Calu3 (cell line): ENCODE measurements at regions not wholly inside any gene's neighbourhood (a gene's known extent, or its start where the extent isn't known, plus 50 kb on each side); places are given as distances from the start of the nearest gene placed in this dataset.

ENCODE experiments used
- BruUV-seq: library from RNA; stranded (reverse); fragments of 400-500 nt; replicated peaks from 2 replicates; lab custom pipeline; 2021; lab: Mats Ljungman, UMichigan
- CTCF ChIA-PET: fragments of 300-600 bp; sonication (Branson Sonifier 250); formaldehyde crosslinking; loops from one replicate; lab custom pipeline; 2022; ENCODE audit warnings: antibody characterized with exemption; lab: Charles Lee
- DNase-seq: peaks from one replicate; pipeline ENCODE4 v3.0.0; 2022
- H3K27ac Mint-ChIP-seq: one replicate; pipeline ENCODE4 v1.8.0; 2022; ENCODE audit warnings: mixed read lengths; ENCODE audit not compliant: unreplicated experiment
- H3K27me3 Mint-ChIP-seq: one replicate; pipeline ENCODE4 v1.8.0; 2022; ENCODE audit warnings: mixed read lengths; ENCODE audit not compliant: unreplicated experiment
- H3K36me3 Mint-ChIP-seq: one replicate; pipeline ENCODE4 v1.8.0; 2022; ENCODE audit warnings: mild to moderate bottlenecking, moderate library complexity, mixed read lengths; ENCODE audit not compliant: insufficient read depth, unreplicated experiment
- H3K4me1 Mint-ChIP-seq: one replicate; pipeline ENCODE4 v1.8.0; 2022; ENCODE audit warnings: mild to moderate bottlenecking, low read depth, mixed read lengths; ENCODE audit not compliant: unreplicated experiment
- H3K4me3 Mint-ChIP-seq: one replicate; pipeline ENCODE4 v1.8.0; 2022; ENCODE audit warnings: mild to moderate bottlenecking, low read depth, moderate library complexity, mixed read lengths; ENCODE audit not compliant: unreplicated experiment
- H3K9me3 Mint-ChIP-seq: one replicate; pipeline ENCODE4 v1.8.0; 2022; ENCODE audit warnings: low read depth, mixed read lengths; ENCODE audit not compliant: unreplicated experiment
- CTCF ChIP-seq: fragments of 200-600 bp; IDR thresholded peaks from one replicate; pipeline ENCODE4 v1.8.0; 2022; ENCODE audit warnings: antibody characterized with exemption; ENCODE audit not compliant: unreplicated experiment
- intact Hi-C: fragments of 100-400 bp; cut with micrococcal nuclease; formaldehyde crosslinking; loops from one replicate; pipeline ENCODE4 v1.10.0; 2022; ENCODE audit not compliant: unreplicated experiment

GRCh38 chr5:3157214-3157613 lies 405.7 kb upstream of the IRX2 start:
- H3K4me1 Mint-ChIP-seq, result no peaks in the 10 kb centered on the region
- no peaks in the 10 kb centered on the region for H3K27me3 Mint-ChIP-seq
- no peaks in the 10 kb centered on the region for H3K36me3 Mint-ChIP-seq
- peaks cover 11% of the 10 kb centered on the region for H3K9me3 Mint-ChIP-seq
- no peak overlapping the region for H3K27ac Mint-ChIP-seq
- CTCF ChIA-PET, result no interaction called here
- no peak for DNase-seq
- BruUV-seq, result no TSS peak
- no peak overlapping the region for H3K4me3 Mint-ChIP-seq
- TF ChIP-seq CTCF, result no peak
- intact Hi-C loops, result no loop called here

GRCh38 chr5:3155717-3156116 lies 404.2 kb upstream of the IRX2 start:
- H3K4me1 Mint-ChIP-seq, result no peaks in the 10 kb centered on the region
- CTCF ChIA-PET, result no interaction called here
- TF ChIP-seq CTCF, result no peak
- no peak for DNase-seq
- H3K4me3 Mint-ChIP-seq, result no peak overlapping the region
- H3K27me3 Mint-ChIP-seq, result no peaks in the 10 kb centered on the region
- H3K36me3 Mint-ChIP-seq, result no peaks in the 10 kb centered on the region
- H3K9me3 Mint-ChIP-seq, result peaks cover 12% of the 10 kb centered on the region
- intact Hi-C loops, result no loop called here
- no peak overlapping the region for H3K27ac Mint-ChIP-seq
- BruUV-seq, result no TSS peak

GRCh38 chr5:3155046-3155445 lies 403.6 kb upstream of the IRX2 start:
- Mint-ChIP-seq H3K27me3 (no peaks in the 10 kb centered on the region), H3K27ac (no peak overlapping the region), H3K9me3 (peaks cover 8% of the 10 kb centered on the region), H3K4me1 (no peaks in the 10 kb centered on the region), H3K36me3 (no peaks in the 10 kb centered on the region), H3K4me3 (no peak overlapping the region)
- TF ChIP-seq CTCF, result no peak
- BruUV-seq, result no TSS peak
- CTCF ChIA-PET, result no interaction called here
- no peak for DNase-seq
- intact Hi-C loops, result no loop called here

- no peaks in the 10 kb centered on the region for H3K36me3 Mint-ChIP-seq
- H3K4me1 Mint-ChIP-seq, result no peaks in the 10 kb centered on the region
- CTCF ChIA-PET, result no interaction called here
- intact Hi-C loops, result no loop called here
- no peak overlapping the region for H3K4me3 Mint-ChIP-seq
- H3K27me3 Mint-ChIP-seq, result no peaks in the 10 kb centered on the region
- no peak for DNase-seq
- TF ChIP-seq CTCF, result no peak
- peaks cover 11% of the 10 kb centered on the region for H3K9me3 Mint-ChIP-seq
- BruUV-seq, result no TSS peak
- no peak overlapping the region for H3K27ac Mint-ChIP-seq
These were observed 402.4 kb upstream of the IRX2 start for GRCh38 chr5:3153906-3154305.
